Heart right ventricle (tissue), 16 donors: ENCODE measurements at regions not wholly inside any gene's neighbourhood (a gene's known extent, or its start where the extent isn't known, plus 50 kb on each side); places are given as distances from the start of the nearest gene placed in this dataset.

Source experiments
- ATAC-seq, 8 donors: fragments of 200-7000 bp; cut with Tn5 transposase; one replicate each; pipeline ENCODE4 v1.9.1; 2020; ENCODE audit warnings: mild to moderate bottlenecking in 8 of 8, moderate library complexity in 8 of 8, moderate number of reproducible peaks in 1 of 8
- DNase-seq, 2 donors: peaks; one replicate each; pipeline ENCODE4 v3.0.0-alpha.2; 2020
- H3K27ac ChIP-seq, 10 donors: fragments of 200-600 bp; sonication (generic) in 2 of 10; one replicate each; pipeline versions ENCODE4 v1.5.0 to v1.8.0; 2020 to 2022; ENCODE audit warnings: mild to moderate bottlenecking in 3 of 10
- H3K27me3 ChIP-seq, 7 donors: fragments of 200-600 bp; one replicate each; pipeline ENCODE4 v1.8.0; 2021 to 2022; ENCODE audit warnings: mild to moderate bottlenecking in 2 of 7
- H3K36me3 ChIP-seq, 9 donors: fragments of 200-600 bp; sonication (generic) in 1 of 9; one replicate each; pipeline versions ENCODE4 v1.5.0 to v1.8.0; 2020 to 2022; ENCODE audit warnings: mild to moderate bottlenecking in 2 of 9
- H3K4me1 ChIP-seq, 9 donors: fragments of 200-600 bp; sonication (generic) in 1 of 9; one replicate each; pipeline versions ENCODE4 v1.5.0 to v1.8.0; 2020 to 2022; ENCODE audit warnings: mild to moderate bottlenecking in 4 of 9
- H3K4me3 ChIP-seq, 10 donors: fragments of 200-600 bp; sonication (generic) in 2 of 10; one replicate each; pipeline versions ENCODE4 v1.5.0 to v1.8.0; 2020 to 2022; ENCODE audit warnings: mild to moderate bottlenecking in 7 of 10, moderate library complexity in 2 of 10
- H3K9me3 ChIP-seq, 11 donors: fragments of 200-600 bp in 10 of 11; sonication (generic) in 2 of 11; one replicate each; pipeline versions ENCODE4 v1.5.0 to v1.8.0; 2013 to 2022; ENCODE audit warnings: mild to moderate bottlenecking in 2 of 11, control low read depth in 1 of 11, moderate library complexity in 1 of 11
- CTCF ChIP-seq, 9 donors: fragments of 200-600 bp; sonication (generic) in 2 of 9; IDR thresholded peaks; one replicate each; pipeline versions ENCODE4 v1.5.0 to v1.8.0; 2021 to 2022; ENCODE audit warnings: antibody characterized with exemption in 9 of 9, mild to moderate bottlenecking in 5 of 9, moderate library complexity in 1 of 9
- WGBS, 2 donors: extraction: QIAGEN DNeasy Blood & Tissue Kit; methylation state at CpG; one replicate each; pipeline ENCODE4 v1.1.7; 2013; ENCODE audit warnings: inconsistent platforms in 1 of 2; 5-methylcytosine and 5-hydroxymethylcytosine counted together
- intact Hi-C, 10 donors: fragments of 100-400 bp; cut with DNase I; formaldehyde crosslinking; loops; one replicate each; pipeline versions ENCODE4 v1.11.1 to v1.14.2; 2022
- donor health status: Arrhythmogenic right ventricular cardiomyopathy.
- donor health status: ischemic (EF 13 %, LVEDD 7.1; RV severe dilation, severe dysfunction).
- donor health status: healthy with polysubstance abuse.
- donor health status: DM: no; HTN: yes; CAD: no.
- donor health status: DM: no; HTN: no; CAD: no.
- donor health status: ischemic (EF 25% LVEDD 6.9; RV normal size, moderate dysfunction).
- donor health status: ischemic (EF 25% LVEDD 5.7; RV mildly dilated, moderate dysfunction).
- donor health status: healthy.
- donor health status: DM: yes; HTN: yes; CAD: no.
- donor health status: Ischemic cardiomyopathy.
- donor health status: ischemic (EF 35%, LVEDD 5.7; RV mildly dilated, moderate dysfunction).
- donor health status: nonischemic (EF 11% LVEDD 7.7; RV severe dilation, severe dysfunction).
- donor health status: DM: yes; HTN: yes; CAD: no.
- donor health status: PGD.
- donor health status: ischemic (EF 29% LVEDD 5.4; RV normal size, mild dysfunction).
- donor health status: nonischemic (EF 23%, LVEDD 6.1; RV moderate dilation, normal function).

GRCh38 chr11:116294630-116295029 lies 478.2 kb downstream of the BUD13 start:
- ATAC-seq: peak in 1 of 8 donors; percentile 20
- H3K36me3 ChIP-seq: no peaks in the 10 kb centered on the region
- no peak overlapping the region for H3K27ac ChIP-seq
- intact Hi-C loops: no loop called here
- no peak for TF ChIP-seq CTCF (IDR thresholded peaks at IDR 0.05)
- H3K27me3 ChIP-seq: no peaks in the 10 kb centered on the region
- WGBS, 2 donors: 18 to 28% methylated on average over 1 of the region's 1 CpG
- H3K4me1 ChIP-seq: peaks cover 0 to 10% (median 0%) of the 10 kb centered on the region in 9 donors
- H3K9me3 ChIP-seq: peaks cover 0 to 18% (median 4%) of the 10 kb centered on the region in 11 donors
- DNase-seq: no peak
- no peak overlapping the region for H3K4me3 ChIP-seq

GRCh38 chr11:116287866-116288265 lies 484.9 kb downstream of the BUD13 start:
- WGBS, 2 donors: 36 to 47% methylated on average over 1 of the region's 1 CpG

GRCh38 chr11:116285026-116285425 lies 487.8 kb downstream of the BUD13 start:
- no peaks in the 10 kb centered on the region for H3K27me3 ChIP-seq
- no peaks in the 10 kb centered on the region for H3K36me3 ChIP-seq
- WGBS, 2 donors: 59 to 64% methylated on average over 3 of the region's 3 CpGs
- no peak overlapping the region for H3K27ac ChIP-seq
- ATAC-seq (peak in 1 of 8 donors; percentile 42), DNase-seq (no peak)
- H3K4me1 ChIP-seq: no peaks in the 10 kb centered on the region
- no peak overlapping the region for H3K4me3 ChIP-seq
- peaks cover 0 to 21% (median 4%) of the 10 kb centered on the region in 11 donors for H3K9me3 ChIP-seq
- intact Hi-C loops: loop anchor here in 1 of 10 donors (5.0 kb wide), 1 partner anchor 787 kb away; no protein-coding TSS in a partner anchor
- no peak for TF ChIP-seq CTCF (IDR thresholded peaks at IDR 0.05)

More at GRCh38 chr11:116287866-116288265, 484.9 kb downstream of the BUD13 start:
- H3K4me3 ChIP-seq: no peak overlapping the region
- DNase-seq (no peak), ATAC-seq (no peak)
- peaks cover 0 to 35% (median 6%) of the 10 kb centered on the region in 11 donors for H3K9me3 ChIP-seq
- intact Hi-C loops: loop anchor here in 1 of 10 donors (5.0 kb wide), 1 partner anchor 784 kb away; no protein-coding TSS in a partner anchor
- H3K36me3 ChIP-seq: no peaks in the 10 kb centered on the region
- no peak overlapping the region for H3K27ac ChIP-seq
- peaks cover 0 to 2% (median 0%) of the 10 kb centered on the region in 9 donors for H3K4me1 ChIP-seq
- no peak for TF ChIP-seq CTCF (IDR thresholded peaks at IDR 0.05)
- no peaks in the 10 kb centered on the region for H3K27me3 ChIP-seq

- Histone ChIP-seq H3K9me3 (peaks cover 0 to 4% (median 0%) of the 10 kb centered on the region in 11 donors), H3K4me3 (no peak overlapping the region), H3K4me1 (no peaks in the 10 kb centered on the region), H3K27ac (no peak overlapping the region), H3K27me3 (peaks cover 0 to 5% (median 0%) of the 10 kb centered on the region in 7 donors), H3K36me3 (no peaks in the 10 kb centered on the region)
- no peak for TF ChIP-seq CTCF (IDR thresholded peaks at IDR 0.05)
- DNase-seq: no peak
- 88 to 96% methylated on average over 3 of the region's 3 CpGs for WGBS, 2 donors
- intact Hi-C loops: no loop called here
- peak in 2 of 8 donors; percentile 38 to 56 for ATAC-seq
Observed at GRCh38 chr11:116283300-116283699, 489.5 kb downstream of the BUD13 start.
